Tibial artery (tissue), 4 donors: ENCODE measurements at regions not wholly inside any gene's neighbourhood (a gene's known extent, or its start where the extent isn't known, plus 50 kb on each side); places are given as distances from the start of the nearest gene placed in this dataset.

Experiments used
- DNase-seq, 2 donors: peaks; one replicate each; pipeline ENCODE4 v3.0.0-alpha.2; 2019
- H3K27ac ChIP-seq, 2 donors: fragments of 200-600 bp; sonication (generic) in 1 of 2; 1 replicate in 1 of 2; 2 replicates in 1 of 2; pipeline ENCODE4 v1.5.1; 2018 to 2019; ENCODE audit warnings: mild to moderate bottlenecking in 1 of 2
- H3K27me3 ChIP-seq, 2 donors: fragments of 200-600 bp; sonication (generic) in 1 of 2; one replicate each; pipeline versions ENCODE4 v1.5.1 to v1.6.0; 2016 to 2019
- H3K36me3 ChIP-seq, 3 donors: fragments of 200-600 bp; sonication (generic) in 2 of 3; one replicate each; pipeline ENCODE4 v1.5.1; 2016 to 2019; ENCODE audit warnings: mild to moderate bottlenecking in 2 of 3
- H3K4me1 ChIP-seq, 4 donors: fragments of 200-600 bp; sonication (generic) in 2 of 4; 1 replicate in 3 of 4; 2 replicates in 1 of 4; pipeline ENCODE4 v1.5.1; 2016 to 2019
- H3K4me3 ChIP-seq, 2 donors: fragments of 200-600 bp; sonication (generic) in 1 of 2; 1 replicate in 1 of 2; 2 replicates in 1 of 2; pipeline ENCODE4 v1.5.1; 2018 to 2019; ENCODE audit warnings: mild to moderate bottlenecking in 2 of 2
- H3K9me3 ChIP-seq, 3 donors: fragments of 200-600 bp; sonication (generic) in 1 of 3; one replicate each; pipeline ENCODE4 v1.5.1; 2016 to 2019
- CTCF ChIP-seq, 2 experiments: fragments of 200-600 bp in 1 of 2; fragments of 450-650 bp in 1 of 2; IDR thresholded peaks; one replicate each; pipeline ENCODE4 v1.5.1; 2017 to 2019; ENCODE audit warnings: antibody characterized with exemption in 2 of 2, mild to moderate bottlenecking in 1 of 2, moderate library complexity in 1 of 2
- intact Hi-C: fragments of 100-400 bp; cut with DNase I; formaldehyde crosslinking; loops from one replicate; pipeline ENCODE4 v1.15.0; 2023; ENCODE audit warnings: low total_unique reads

- Histone ChIP-seq H3K27ac (no peak overlapping the region), H3K27me3 (no peaks in the 10 kb centered on the region), H3K36me3 (no peaks in the 10 kb centered on the region), H3K4me3 (no peak overlapping the region), H3K4me1 (no peaks in the 10 kb centered on the region), H3K9me3 (no peaks in the 10 kb centered on the region)
- intact Hi-C loops, result no loop called here
- TF ChIP-seq CTCF (IDR thresholded peaks at IDR 0.05), result no peak
- DNase-seq, result no peak
Measured at GRCh38 chr7:144908943-144909556, 73.2 kb upstream of the TPK1 start.

GRCh38 chr7:144908324-144908723 lies 72.5 kb upstream of the TPK1 start:
- no peak for DNase-seq
- no peaks in the 10 kb centered on the region for H3K4me1 ChIP-seq
- H3K27ac ChIP-seq, result no peak overlapping the region
- no peaks in the 10 kb centered on the region for H3K27me3 ChIP-seq
- no peaks in the 10 kb centered on the region for H3K9me3 ChIP-seq
- TF ChIP-seq CTCF (IDR thresholded peaks at IDR 0.05), result no peak
- H3K4me3 ChIP-seq, result no peak overlapping the region
- intact Hi-C loops, result no loop called here
- no peaks in the 10 kb centered on the region for H3K36me3 ChIP-seq

GRCh38 chr7:144907577-144907976 lies 71.7 kb upstream of the TPK1 start:
- H3K36me3 ChIP-seq, result no peaks in the 10 kb centered on the region
- H3K9me3 ChIP-seq, result no peaks in the 10 kb centered on the region
- no peaks in the 10 kb centered on the region for H3K27me3 ChIP-seq
- intact Hi-C loops, result no loop called here
- H3K27ac ChIP-seq, result no peak overlapping the region
- H3K4me3 ChIP-seq, result no peak overlapping the region
- TF ChIP-seq CTCF (IDR thresholded peaks at IDR 0.05), result no peak
- no peaks in the 10 kb centered on the region for H3K4me1 ChIP-seq
- no peak for DNase-seq

GRCh38 chr7:144903201-144903600 lies 67.3 kb upstream of the TPK1 start:
- Histone ChIP-seq H3K36me3 (no peaks in the 10 kb centered on the region), H3K27me3 (no peaks in the 10 kb centered on the region), H3K4me3 (no peak overlapping the region), H3K9me3 (no peaks in the 10 kb centered on the region), H3K27ac (no peak overlapping the region), H3K4me1 (no peaks in the 10 kb centered on the region)
- no peak for TF ChIP-seq CTCF (IDR thresholded peaks at IDR 0.05)
- no peak for DNase-seq
- intact Hi-C loops, result no loop called here

GRCh38 chr7:144892761-144893160 lies 56.9 kb upstream of the TPK1 start:
- H3K27ac ChIP-seq, result no peak overlapping the region
- no peak for TF ChIP-seq CTCF (IDR thresholded peaks at IDR 0.05)
- no peaks in the 10 kb centered on the region for H3K4me1 ChIP-seq
- DNase-seq, result no peak
- H3K9me3 ChIP-seq, result no peaks in the 10 kb centered on the region
- H3K36me3 ChIP-seq, result no peaks in the 10 kb centered on the region
- H3K27me3 ChIP-seq, result no peaks in the 10 kb centered on the region
- H3K4me3 ChIP-seq, result no peak overlapping the region
- intact Hi-C loops, result no loop called here
